Psoas muscle (tissue), 7 donors: ENCODE measurements at regions not wholly inside any gene's neighbourhood (a gene's known extent, or its start where the extent isn't known, plus 50 kb on each side); places are given as distances from the start of the nearest gene placed in this dataset.

Experiments
- ATAC-seq, 4 donors: fragments of 200-7000 bp; cut with Tn5 transposase; one replicate each; pipeline ENCODE4 v1.9.1; 2020; ENCODE audit warnings: moderate library complexity in 3 of 4, mild to moderate bottlenecking in 2 of 4
- DNase-seq, 2 donors: peaks; one replicate each; pipeline ENCODE4 v3.0.0-alpha.2; 2020
- H3K27ac ChIP-seq: fragments of 200-600 bp; one replicate; pipeline ENCODE4 v1.8.0; 2022
- H3K27me3 ChIP-seq, 3 donors: fragments of 200-600 bp in 1 of 3; one replicate each; pipeline versions ENCODE4 v1.6.1 to v1.8.0; 2013 to 2022; ENCODE audit warnings: low read length in 2 of 3, mild to moderate bottlenecking in 2 of 3, moderate library complexity in 1 of 3; ENCODE audit not compliant: insufficient read depth in 3 of 3
- H3K36me3 ChIP-seq, 2 donors: fragments of 200-600 bp in 1 of 2; one replicate each; pipeline versions ENCODE4 v1.6.1 to v1.8.0; 2013 to 2022; ENCODE audit warnings: low read depth in 1 of 2, mild to moderate bottlenecking in 1 of 2, moderate library complexity in 1 of 2; ENCODE audit not compliant: insufficient read depth in 1 of 2
- H3K4me1 ChIP-seq: fragments of 200-600 bp; one replicate; pipeline ENCODE4 v1.8.0; 2022
- H3K4me3 ChIP-seq: fragments of 200-600 bp; one replicate; pipeline ENCODE4 v1.8.0; 2022; ENCODE audit warnings: mild to moderate bottlenecking
- H3K9me3 ChIP-seq: fragments of 200-600 bp; one replicate; pipeline ENCODE4 v1.8.0; 2022
- CTCF ChIP-seq: fragments of 200-600 bp; IDR thresholded peaks from one replicate; pipeline ENCODE4 v1.8.0; 2022; ENCODE audit warnings: antibody characterized with exemption
- WGBS, 3 donors: extraction: QIAGEN DNeasy Blood & Tissue Kit; methylation state at CpG; one replicate each; pipeline versions ENCODE4 v1.1.6 to v1.1.7; 2013; 5-methylcytosine and 5-hydroxymethylcytosine counted together
- intact Hi-C, 2 donors: fragments of 100-400 bp; cut with DNase I; formaldehyde crosslinking; loops; one replicate each; pipeline versions ENCODE4 v1.11.0 to v1.14.2; 2022
- donor health status: healthy with polysubstance abuse.
- donor health status: DM: no; HTN: no; CAD: no; lungs with moderate emphysema.
- donor health status: Bipolar disorder and iron deficiency.
- donor health status: healthy.
- donor health status: DM: yes; HTN: yes; CAD: no.
- donor health status: DM: no; HTN: no; CAD: no.
- donor health status: DM: yes; HTN: yes; CAD: no.

GRCh38 chr2:180555391-180555965, 424.9 kb upstream of the UBE2E3 start:
- Histone ChIP-seq H3K27ac (no peak overlapping the region), H3K4me3 (no peak overlapping the region), H3K36me3 (no peaks in the 10 kb centered on the region), H3K9me3 (no peaks in the 10 kb centered on the region), H3K4me1 (no peaks in the 10 kb centered on the region), H3K27me3 (no peaks in the 10 kb centered on the region)
- ATAC-seq (no peak), DNase-seq (no peak)
- 92 to 96% (median 95%) methylated on average over 19 of the region's 19 CpGs for WGBS, 3 donors
- intact Hi-C loops = no loop called here
- no peak for TF ChIP-seq CTCF

GRCh38 chr2:180554330-180554729, 426.1 kb upstream of the UBE2E3 start:
- ATAC-seq = no peak
- Histone ChIP-seq H3K9me3 (no peaks in the 10 kb centered on the region), H3K27me3 (no peaks in the 10 kb centered on the region), H3K36me3 (no peaks in the 10 kb centered on the region), H3K4me3 (no peak overlapping the region), H3K27ac (no peak overlapping the region), H3K4me1 (no peaks in the 10 kb centered on the region)
- no peak for DNase-seq
- TF ChIP-seq CTCF = no peak
- intact Hi-C loops = no loop called here

GRCh38 chr2:180553094-180553715, 427.2 kb upstream of the UBE2E3 start:
- DNase-seq = no peak
- no peaks in the 10 kb centered on the region for H3K9me3 ChIP-seq
- H3K4me1 ChIP-seq = no peaks in the 10 kb centered on the region
- no peak for TF ChIP-seq CTCF
- H3K4me3 ChIP-seq = no peak overlapping the region
- no peaks in the 10 kb centered on the region for H3K27me3 ChIP-seq
- no peak for ATAC-seq
- intact Hi-C loops = no loop called here
- no peaks in the 10 kb centered on the region for H3K36me3 ChIP-seq
- no peak overlapping the region for H3K27ac ChIP-seq

- TF ChIP-seq CTCF = no peak
- no peaks in the 10 kb centered on the region for H3K9me3 ChIP-seq
- ATAC-seq = no peak
- no peak overlapping the region for H3K27ac ChIP-seq
- H3K4me1 ChIP-seq = no peaks in the 10 kb centered on the region
- no peaks in the 10 kb centered on the region for H3K27me3 ChIP-seq
- no peaks in the 10 kb centered on the region for H3K36me3 ChIP-seq
- no peak overlapping the region for H3K4me3 ChIP-seq
- intact Hi-C loops = no loop called here
- no peak for DNase-seq
These were observed 437.9 kb upstream of the UBE2E3 start for GRCh38 chr2:180542511-180542910.

GRCh38 chr2:180540761-180541160, 439.6 kb upstream of the UBE2E3 start:
- DNase-seq = no peak
- no peaks in the 10 kb centered on the region for H3K27me3 ChIP-seq
- no peak for TF ChIP-seq CTCF
- no peaks in the 10 kb centered on the region for H3K36me3 ChIP-seq
- 83 to 89% (median 86%) methylated on average over 8 of the region's 8 CpGs for WGBS, 3 donors
- intact Hi-C loops = no loop called here
- H3K27ac ChIP-seq = no peak overlapping the region
- no peaks in the 10 kb centered on the region for H3K4me1 ChIP-seq
- no peak for ATAC-seq
- H3K4me3 ChIP-seq = no peak overlapping the region
- H3K9me3 ChIP-seq = no peaks in the 10 kb centered on the region
